ENCODE measurements at regions not wholly inside any gene's neighbourhood (a gene's known extent, or its start where the extent isn't known, plus 50 kb on each side); places are given as distances from the start of the nearest gene placed in this dataset.
"Not testable (repeated sequence)": the region's sequence is repeated elsewhere in the genome, so short reads cannot be mapped to it uniquely, and the experiment has no call there.

DNA sequence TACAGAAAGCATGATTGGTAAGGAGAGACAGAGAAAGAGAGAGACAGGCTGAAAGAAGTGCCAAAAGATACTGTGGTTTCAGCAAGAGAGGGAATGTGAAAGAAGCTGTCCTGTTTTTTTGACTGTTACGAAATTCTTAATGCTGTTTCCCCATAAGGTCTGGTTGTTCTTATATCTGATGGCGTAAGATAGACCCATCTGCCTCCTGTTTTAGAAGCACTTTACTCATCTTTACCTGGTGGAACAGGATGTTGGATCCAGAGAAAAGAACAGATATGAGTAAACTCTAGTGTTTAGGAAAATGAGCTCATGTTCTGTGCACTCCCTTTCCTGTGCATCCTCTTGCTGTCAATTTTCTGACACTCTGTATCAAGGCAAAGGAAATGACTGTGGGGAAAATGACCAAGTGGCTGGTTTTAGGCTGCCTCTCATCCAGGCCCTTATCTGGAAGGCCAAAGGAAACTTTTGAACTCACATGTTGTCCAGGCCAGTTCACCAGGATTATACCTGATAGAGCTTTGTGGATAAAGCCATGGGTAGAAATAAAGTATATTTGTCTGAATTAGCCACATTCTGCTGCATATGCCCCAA lies 311.7 kb upstream of the HTR2C start:
- no peak overlapping the region for H3K4me2 ChIP-seq
- H3K9me2 ChIP-seq (ENCODE audit: insufficient read depth) = no peaks in the 10 kb centered on the region
- H3K4me1 Mint-ChIP-seq = no peaks in the 10 kb centered on the region; the same call in 2 of the 3 replicates
- H3K27ac ChIP-seq (ENCODE audit: low read depth) = no peak overlapping the region
- H3K4me3 ChIP-seq = no peak overlapping the region
- DNase-seq (ENCODE audit: low spot score) (no peak), ATAC-seq (no peak)
- no peaks in the 10 kb centered on the region for H3F3A ChIP-seq (replicated peaks; ENCODE audit: low read depth)
- peaks cover 6% of the 10 kb centered on the region; the same call in 1 of the 3 replicates for H3K9me3 Mint-ChIP-seq
- H4K20me1 ChIP-seq (replicated peaks; ENCODE audit: insufficient read depth) = no peaks in the 10 kb centered on the region
- H3K4me3 Mint-ChIP-seq = no peak overlapping the region
- no peaks in the 10 kb centered on the region for H3K79me2 ChIP-seq (replicated peaks; ENCODE audit: insufficient read depth)
- no peaks in the 10 kb centered on the region for H3K36me3 ChIP-seq (ENCODE audit: insufficient read depth)
- peaks cover 18% of the 10 kb centered on the region for H3K36me3 Mint-ChIP-seq (ENCODE audit: low read depth)
- H2AFZ ChIP-seq = no peak overlapping the region
- H3K27me3 ChIP-seq (ENCODE audit: insufficient read depth) = no peaks in the 10 kb centered on the region
- H3K27me3 Mint-ChIP-seq (ENCODE audit: insufficient read depth, low read depth, poor library complexity) = peaks cover 2% of the 10 kb centered on the region
- TF ChIP-seq CREB1 (CRISPR knock-in tag; IDR thresholded peaks at IDR 0.05; ENCODE audit: low read depth) = no peak
- TF ChIP-seq EZH2phosphoT487 (IDR thresholded peaks at IDR 0.05; ENCODE audit: unreplicated experiment) = no peak
- TF ChIP-seq, protein P1, sequence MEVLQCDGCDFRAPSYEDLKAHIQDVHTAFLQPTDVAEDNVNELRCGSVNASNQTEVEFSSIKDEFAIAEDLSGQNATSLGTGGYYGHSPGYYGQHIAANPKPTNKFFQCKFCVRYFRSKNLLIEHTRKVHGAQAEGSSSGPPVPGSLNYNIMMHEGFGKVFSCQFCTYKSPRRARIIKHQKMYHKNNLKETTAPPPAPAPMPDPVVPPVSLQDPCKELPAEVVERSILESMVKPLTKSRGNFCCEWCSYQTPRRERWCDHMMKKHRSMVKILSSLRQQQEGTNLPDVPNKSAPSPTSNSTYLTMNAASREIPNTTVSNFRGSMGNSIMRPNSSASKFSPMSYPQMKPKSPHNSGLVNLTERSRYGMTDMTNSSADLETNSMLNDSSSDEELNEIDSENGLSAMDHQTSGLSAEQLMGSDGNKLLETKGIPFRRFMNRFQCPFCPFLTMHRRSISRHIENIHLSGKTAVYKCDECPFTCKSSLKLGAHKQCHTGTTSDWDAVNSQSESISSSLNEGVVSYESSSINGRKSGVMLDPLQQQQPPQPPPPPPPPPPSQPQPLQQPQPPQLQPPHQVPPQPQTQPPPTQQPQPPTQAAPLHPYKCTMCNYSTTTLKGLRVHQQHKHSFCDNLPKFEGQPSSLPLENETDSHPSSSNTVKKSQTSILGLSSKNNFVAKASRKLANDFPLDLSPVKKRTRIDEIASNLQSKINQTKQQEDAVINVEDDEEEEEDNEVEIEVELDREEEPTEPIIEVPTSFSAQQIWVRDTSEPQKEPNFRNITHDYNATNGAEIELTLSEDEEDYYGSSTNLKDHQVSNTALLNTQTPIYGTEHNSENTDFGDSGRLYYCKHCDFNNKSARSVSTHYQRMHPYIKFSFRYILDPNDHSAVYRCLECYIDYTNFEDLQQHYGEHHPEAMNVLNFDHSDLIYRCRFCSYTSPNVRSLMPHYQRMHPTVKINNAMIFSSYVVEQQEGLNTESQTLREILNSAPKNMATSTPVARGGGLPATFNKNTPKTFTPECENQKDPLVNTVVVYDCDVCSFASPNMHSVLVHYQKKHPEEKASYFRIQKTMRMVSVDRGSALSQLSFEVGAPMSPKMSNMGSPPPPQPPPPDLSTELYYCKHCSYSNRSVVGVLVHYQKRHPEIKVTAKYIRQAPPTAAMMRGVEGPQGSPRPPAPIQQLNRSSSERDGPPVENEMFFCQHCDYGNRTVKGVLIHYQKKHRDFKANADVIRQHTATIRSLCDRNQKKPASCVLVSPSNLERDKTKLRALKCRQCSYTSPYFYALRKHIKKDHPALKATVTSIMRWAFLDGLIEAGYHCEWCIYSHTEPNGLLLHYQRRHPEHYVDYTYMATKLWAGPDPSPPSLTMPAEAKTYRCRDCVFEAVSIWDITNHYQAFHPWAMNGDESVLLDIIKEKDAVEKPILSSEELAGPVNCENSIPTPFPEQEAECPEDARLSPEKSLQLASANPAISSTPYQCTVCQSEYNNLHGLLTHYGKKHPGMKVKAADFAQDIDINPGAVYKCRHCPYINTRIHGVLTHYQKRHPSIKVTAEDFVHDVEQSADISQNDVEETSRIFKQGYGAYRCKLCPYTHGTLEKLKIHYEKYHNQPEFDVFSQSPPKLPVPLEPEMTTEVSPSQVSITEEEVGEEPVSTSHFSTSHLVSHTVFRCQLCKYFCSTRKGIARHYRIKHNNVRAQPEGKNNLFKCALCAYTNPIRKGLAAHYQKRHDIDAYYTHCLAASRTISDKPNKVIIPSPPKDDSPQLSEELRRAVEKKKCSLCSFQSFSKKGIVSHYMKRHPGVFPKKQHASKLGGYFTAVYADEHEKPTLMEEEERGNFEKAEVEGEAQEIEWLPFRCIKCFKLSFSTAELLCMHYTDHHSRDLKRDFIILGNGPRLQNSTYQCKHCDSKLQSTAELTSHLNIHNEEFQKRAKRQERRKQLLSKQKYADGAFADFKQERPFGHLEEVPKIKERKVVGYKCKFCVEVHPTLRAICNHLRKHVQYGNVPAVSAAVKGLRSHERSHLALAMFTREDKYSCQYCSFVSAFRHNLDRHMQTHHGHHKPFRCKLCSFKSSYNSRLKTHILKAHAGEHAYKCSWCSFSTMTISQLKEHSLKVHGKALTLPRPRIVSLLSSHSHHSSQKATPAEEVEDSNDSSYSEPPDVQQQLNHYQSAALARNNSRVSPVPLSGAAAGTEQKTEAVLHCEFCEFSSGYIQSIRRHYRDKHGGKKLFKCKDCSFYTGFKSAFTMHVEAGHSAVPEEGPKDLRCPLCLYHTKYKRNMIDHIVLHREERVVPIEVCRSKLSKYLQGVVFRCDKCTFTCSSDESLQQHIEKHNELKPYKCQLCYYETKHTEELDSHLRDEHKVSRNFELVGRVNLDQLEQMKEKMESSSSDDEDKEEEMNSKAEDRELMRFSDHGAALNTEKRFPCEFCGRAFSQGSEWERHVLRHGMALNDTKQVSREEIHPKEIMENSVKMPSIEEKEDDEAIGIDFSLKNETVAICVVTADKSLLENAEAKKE (CRISPR knock-in tag; IDR thresholded peaks at IDR 0.05) = no peak
- TF ChIP-seq, protein P2, sequence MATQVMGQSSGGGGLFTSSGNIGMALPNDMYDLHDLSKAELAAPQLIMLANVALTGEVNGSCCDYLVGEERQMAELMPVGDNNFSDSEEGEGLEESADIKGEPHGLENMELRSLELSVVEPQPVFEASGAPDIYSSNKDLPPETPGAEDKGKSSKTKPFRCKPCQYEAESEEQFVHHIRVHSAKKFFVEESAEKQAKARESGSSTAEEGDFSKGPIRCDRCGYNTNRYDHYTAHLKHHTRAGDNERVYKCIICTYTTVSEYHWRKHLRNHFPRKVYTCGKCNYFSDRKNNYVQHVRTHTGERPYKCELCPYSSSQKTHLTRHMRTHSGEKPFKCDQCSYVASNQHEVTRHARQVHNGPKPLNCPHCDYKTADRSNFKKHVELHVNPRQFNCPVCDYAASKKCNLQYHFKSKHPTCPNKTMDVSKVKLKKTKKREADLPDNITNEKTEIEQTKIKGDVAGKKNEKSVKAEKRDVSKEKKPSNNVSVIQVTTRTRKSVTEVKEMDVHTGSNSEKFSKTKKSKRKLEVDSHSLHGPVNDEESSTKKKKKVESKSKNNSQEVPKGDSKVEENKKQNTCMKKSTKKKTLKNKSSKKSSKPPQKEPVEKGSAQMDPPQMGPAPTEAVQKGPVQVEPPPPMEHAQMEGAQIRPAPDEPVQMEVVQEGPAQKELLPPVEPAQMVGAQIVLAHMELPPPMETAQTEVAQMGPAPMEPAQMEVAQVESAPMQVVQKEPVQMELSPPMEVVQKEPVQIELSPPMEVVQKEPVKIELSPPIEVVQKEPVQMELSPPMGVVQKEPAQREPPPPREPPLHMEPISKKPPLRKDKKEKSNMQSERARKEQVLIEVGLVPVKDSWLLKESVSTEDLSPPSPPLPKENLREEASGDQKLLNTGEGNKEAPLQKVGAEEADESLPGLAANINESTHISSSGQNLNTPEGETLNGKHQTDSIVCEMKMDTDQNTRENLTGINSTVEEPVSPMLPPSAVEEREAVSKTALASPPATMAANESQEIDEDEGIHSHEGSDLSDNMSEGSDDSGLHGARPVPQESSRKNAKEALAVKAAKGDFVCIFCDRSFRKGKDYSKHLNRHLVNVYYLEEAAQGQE (IDR thresholded peaks at IDR 0.05; ENCODE audit: unreplicated experiment) = no peak
- no peak for TF ChIP-seq ZNF114 (CRISPR knock-in tag; IDR thresholded peaks at IDR 0.05)
- H3K4me1 ChIP-seq (ENCODE audit: insufficient read depth) = no peaks in the 10 kb centered on the region
- H3K27ac Mint-ChIP-seq = no peak overlapping the region

DNA sequence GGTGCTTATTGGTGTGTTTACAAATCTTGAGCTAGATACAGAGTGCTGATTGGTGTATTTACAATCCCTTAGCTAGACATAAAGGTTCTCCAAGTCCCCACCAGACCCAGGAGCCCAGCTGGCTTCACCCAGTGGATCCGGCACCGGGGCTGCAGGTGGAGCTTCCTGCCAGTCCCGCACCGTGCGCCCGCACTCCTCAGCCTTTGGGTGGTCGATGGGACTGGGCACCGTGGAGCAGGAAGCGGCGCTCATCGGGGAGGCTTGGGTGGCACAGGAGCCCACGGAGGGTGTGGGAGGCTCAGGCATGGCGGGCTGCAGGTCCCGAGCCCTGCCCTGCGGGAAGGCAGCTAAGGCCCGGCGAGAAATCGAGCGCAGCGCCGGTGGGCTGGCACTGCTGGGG lies 313.5 kb upstream of the HTR2C start:
- H3K27me3 ChIP-seq (ENCODE audit: insufficient read depth); H3K4me1 ChIP-seq (ENCODE audit: insufficient read depth); H3K36me3 ChIP-seq (ENCODE audit: insufficient read depth); H4K20me1 ChIP-seq (replicated peaks; ENCODE audit: insufficient read depth); ATAC-seq; H2AFZ ChIP-seq; H3K4me1 Mint-ChIP-seq; H3K4me2 ChIP-seq; H3K9me3 Mint-ChIP-seq; H3K27ac ChIP-seq (ENCODE audit: low read depth); H3F3A ChIP-seq (replicated peaks; ENCODE audit: low read depth); H3K27me3 Mint-ChIP-seq (ENCODE audit: insufficient read depth, low read depth, poor library complexity); DNase-seq (ENCODE audit: low spot score); H3K9me2 ChIP-seq (ENCODE audit: insufficient read depth); H3K4me3 ChIP-seq; H3K27ac Mint-ChIP-seq; H3K4me3 Mint-ChIP-seq; H3K79me2 ChIP-seq (replicated peaks; ENCODE audit: insufficient read depth): not testable (repeated sequence)
- H3K36me3 Mint-ChIP-seq (ENCODE audit: low read depth) = peaks cover 18% of the 10 kb centered on the region

All from GM23338 (cell line).